ENCODE measurements at regions not wholly inside any gene's neighbourhood (a gene's known extent, or its start where the extent isn't known, plus 50 kb on each side); places are given as distances from the start of the nearest gene placed in this dataset.

GRCh38 chr7:16083931-16084330 lies 337.4 kb downstream of the CRPPA start:
- TF ChIP-seq EZH2phosphoT487 (IDR thresholded peaks at IDR 0.05; ENCODE audit: borderline replicate concordance) = no peak
- no peak for TF ChIP-seq CTCF (conservative IDR thresholded peaks at IDR 0.05; ENCODE audit: low read length)
